Mesothelial cell of epicardium (in vitro differentiated cells): ENCODE measurements at regions not wholly inside any gene's neighbourhood (a gene's known extent, or its start where the extent isn't known, plus 50 kb on each side); places are given as distances from the start of the nearest gene placed in this dataset.
"Not testable (repeated sequence)": the region's sequence is repeated elsewhere in the genome, so short reads cannot be mapped to it uniquely, and the experiment has no call there.

ENCODE experiments used
- DNase-seq, 2 experiments: peaks; one replicate each; pipeline ENCODE4 v3.0.0; 2021; ENCODE audit warnings: low spot score in 2 of 2; ENCODE audit not compliant: unreplicated experiment in 2 of 2
- H3K27ac Mint-ChIP-seq: 2 replicates; pipeline ENCODE4 v1.8.0; 2021; ENCODE audit warnings: mixed read lengths
- H3K27me3 Mint-ChIP-seq: 2 replicates; pipeline ENCODE4 v1.8.0; 2021; ENCODE audit warnings: low read depth, mixed read lengths
- H3K36me3 Mint-ChIP-seq: 2 replicates; pipeline ENCODE4 v1.8.0; 2021; ENCODE audit warnings: mixed read lengths
- H3K4me1 Mint-ChIP-seq: 2 replicates; pipeline ENCODE4 v1.8.0; 2021; ENCODE audit warnings: mixed read lengths
- H3K4me3 Mint-ChIP-seq: 2 replicates; pipeline ENCODE4 v1.8.0; 2021; ENCODE audit warnings: mild to moderate bottlenecking, moderate library complexity, mixed read lengths
- H3K9me3 Mint-ChIP-seq: 2 replicates; pipeline ENCODE4 v1.8.0; 2021; ENCODE audit warnings: mixed read lengths
- CTCF ChIP-seq: fragments of 200-600 bp; sonication (generic); IDR thresholded peaks from one replicate; pipeline ENCODE4 v1.5.0; 2021; ENCODE audit warnings: antibody characterized with exemption; ENCODE audit not compliant: unreplicated experiment

GRCh38 chr6:85744433-85744970, 101.8 kb upstream of the SYNCRIP start:
- Mint-ChIP-seq H3K4me3 (no peak overlapping the region), H3K4me1 (no peaks in the 10 kb centered on the region), H3K36me3 (no peaks in the 10 kb centered on the region), H3K27me3 (no peaks in the 10 kb centered on the region), H3K9me3 (peaks cover 18% of the 10 kb centered on the region), H3K27ac (no peak overlapping the region)
- TF ChIP-seq CTCF: no peak
- no peak for DNase-seq

GRCh38 chr6:85726206-85726605, 83.5 kb upstream of the SYNCRIP start:
- peaks cover 20% of the 10 kb centered on the region for H3K9me3 Mint-ChIP-seq
- H3K4me3 Mint-ChIP-seq: no peak overlapping the region
- H3K4me1 Mint-ChIP-seq: no peaks in the 10 kb centered on the region
- no peaks in the 10 kb centered on the region for H3K27me3 Mint-ChIP-seq
- no peaks in the 10 kb centered on the region for H3K36me3 Mint-ChIP-seq
- no peak for DNase-seq
- no peak for TF ChIP-seq CTCF
- H3K27ac Mint-ChIP-seq: no peak overlapping the region

GRCh38 chr6:85715797-85716196, 73.1 kb upstream of the SYNCRIP start:
- Mint-ChIP-seq H3K4me1 (no peaks in the 10 kb centered on the region), H3K4me3 (no peak overlapping the region), H3K27ac (no peak overlapping the region), H3K9me3 (peaks cover 17% of the 10 kb centered on the region), H3K27me3 (no peaks in the 10 kb centered on the region), H3K36me3 (no peaks in the 10 kb centered on the region)
- no peak for DNase-seq
- no peak for TF ChIP-seq CTCF

GRCh38 chr6:85714893-85715530, 72.3 kb upstream of the SYNCRIP start:
- Mint-ChIP-seq H3K4me3 (no peak overlapping the region), H3K4me1 (no peaks in the 10 kb centered on the region), H3K36me3 (no peaks in the 10 kb centered on the region), H3K27me3 (no peaks in the 10 kb centered on the region), H3K27ac (no peak overlapping the region), H3K9me3 (peaks cover 24% of the 10 kb centered on the region)
- no peak for DNase-seq
- TF ChIP-seq CTCF: no peak

GRCh38 chr6:85712346-85712745, 69.7 kb upstream of the SYNCRIP start:
- no peaks in the 10 kb centered on the region for H3K27me3 Mint-ChIP-seq
- peaks cover 36% of the 10 kb centered on the region for H3K9me3 Mint-ChIP-seq
- H3K4me3 Mint-ChIP-seq: no peak overlapping the region
- no peaks in the 10 kb centered on the region for H3K36me3 Mint-ChIP-seq
- no peak for TF ChIP-seq CTCF
- DNase-seq: no peak
- no peak overlapping the region for H3K27ac Mint-ChIP-seq
- no peaks in the 10 kb centered on the region for H3K4me1 Mint-ChIP-seq

GRCh38 chr6:85707515-85708145, 64.9 kb upstream of the SYNCRIP start:
- H3K4me3 Mint-ChIP-seq, H3K4me1 Mint-ChIP-seq, DNase-seq, H3K27ac Mint-ChIP-seq, H3K27me3 Mint-ChIP-seq, H3K36me3 Mint-ChIP-seq: not testable (repeated sequence)
- peaks cover 23% of the 10 kb centered on the region for H3K9me3 Mint-ChIP-seq
